Sigmoid colon (tissue), 4 donors: ENCODE measurements at regions not wholly inside any gene's neighbourhood (a gene's known extent, or its start where the extent isn't known, plus 50 kb on each side); places are given as distances from the start of the nearest gene placed in this dataset.
"Not testable (repeated sequence)": the region's sequence is repeated elsewhere in the genome, so short reads cannot be mapped to it uniquely, and the experiment has no call there.

Experiments used
- EP300 ChIP-seq, 4 donors: sonication (generic); formaldehyde crosslinking; IDR thresholded peaks; one replicate each; pipeline ENCODE4 v1.6.1; 2017; ENCODE audit warnings: antibody characterized with exemption in 4 of 4
- POLR2A ChIP-seq, 2 donors: fragments of 450-650 bp; IDR thresholded peaks; one replicate each; pipeline ENCODE4 v1.6.1; 2016; ENCODE audit warnings: antibody characterized with exemption in 2 of 2, mild to moderate bottlenecking in 2 of 2, moderate library complexity in 2 of 2
- POLR2AphosphoS5 ChIP-seq, 4 donors: sonication (generic); formaldehyde crosslinking; IDR thresholded peaks; one replicate each; pipeline ENCODE4 v1.6.1; 2017; ENCODE audit warnings: antibody characterized with exemption in 4 of 4
- TF ChIP-seq, protein P1 (sequence below), 4 experiments: fragments of 450-650 bp in 3 of 4; fragments of 200-600 bp in 1 of 4; IDR thresholded peaks; one replicate each; pipeline ENCODE4 v1.5.1; 2016 to 2019; ENCODE audit warnings: antibody characterized with exemption in 4 of 4, mild to moderate bottlenecking in 3 of 4, moderate library complexity in 2 of 4

DNA sequence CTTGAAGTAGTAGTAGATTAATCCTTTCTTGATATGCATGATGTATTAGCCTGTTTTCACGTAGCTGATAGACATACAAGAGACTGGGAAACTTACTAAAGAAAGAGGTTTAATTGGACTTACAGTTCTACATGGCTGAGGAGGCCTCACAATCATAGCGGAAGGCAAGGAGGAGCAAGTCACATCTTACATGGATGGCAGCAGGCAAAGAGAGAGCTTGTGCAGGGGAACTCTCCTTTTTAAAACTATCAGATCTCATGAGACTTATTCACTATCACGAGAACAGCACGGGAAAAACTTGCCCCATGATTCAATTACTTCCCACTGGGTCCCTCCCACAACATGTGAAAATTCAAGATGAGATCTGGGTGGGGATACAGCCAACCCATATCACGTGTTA is 417.1 kb upstream of the PIK3R1 start:
- TF ChIP-seq, protein P1, sequence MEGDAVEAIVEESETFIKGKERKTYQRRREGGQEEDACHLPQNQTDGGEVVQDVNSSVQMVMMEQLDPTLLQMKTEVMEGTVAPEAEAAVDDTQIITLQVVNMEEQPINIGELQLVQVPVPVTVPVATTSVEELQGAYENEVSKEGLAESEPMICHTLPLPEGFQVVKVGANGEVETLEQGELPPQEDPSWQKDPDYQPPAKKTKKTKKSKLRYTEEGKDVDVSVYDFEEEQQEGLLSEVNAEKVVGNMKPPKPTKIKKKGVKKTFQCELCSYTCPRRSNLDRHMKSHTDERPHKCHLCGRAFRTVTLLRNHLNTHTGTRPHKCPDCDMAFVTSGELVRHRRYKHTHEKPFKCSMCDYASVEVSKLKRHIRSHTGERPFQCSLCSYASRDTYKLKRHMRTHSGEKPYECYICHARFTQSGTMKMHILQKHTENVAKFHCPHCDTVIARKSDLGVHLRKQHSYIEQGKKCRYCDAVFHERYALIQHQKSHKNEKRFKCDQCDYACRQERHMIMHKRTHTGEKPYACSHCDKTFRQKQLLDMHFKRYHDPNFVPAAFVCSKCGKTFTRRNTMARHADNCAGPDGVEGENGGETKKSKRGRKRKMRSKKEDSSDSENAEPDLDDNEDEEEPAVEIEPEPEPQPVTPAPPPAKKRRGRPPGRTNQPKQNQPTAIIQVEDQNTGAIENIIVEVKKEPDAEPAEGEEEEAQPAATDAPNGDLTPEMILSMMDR (IDR thresholded peaks at IDR 0.05): not testable (repeated sequence)
- TF ChIP-seq EP300, POLR2A, POLR2AphosphoS5 (IDR thresholded peaks at IDR 0.05): not testable (repeated sequence)
